ES-I3 (cell line): ENCODE measurements at regions not wholly inside any gene's neighbourhood (a gene's known extent, or its start where the extent isn't known, plus 50 kb on each side); places are given as distances from the start of the nearest gene placed in this dataset.

Experiments
- H3K36me3 ChIP-seq: 2 replicates; pipeline ENCODE4 v1.6.1; 2013; ENCODE audit warnings: mild to moderate bottlenecking, low read length, control low read depth, moderate library complexity; ENCODE audit not compliant: insufficient read depth
- H3K4me1 ChIP-seq: 2 replicates; pipeline ENCODE4 v1.6.1; 2013; ENCODE audit warnings: mild to moderate bottlenecking, control low read depth, low read length; ENCODE audit not compliant: insufficient read depth
- H3K9ac ChIP-seq: 2 replicates; pipeline ENCODE4 v1.6.1; 2013; ENCODE audit warnings: low read depth, mild to moderate bottlenecking, low read length, moderate library complexity
- H3K9me3 ChIP-seq: 2 replicates; pipeline ENCODE4 v1.6.1; 2013; ENCODE audit warnings: mild to moderate bottlenecking, low read length, moderate library complexity; ENCODE audit not compliant: control insufficient read depth, insufficient read depth

DNA sequence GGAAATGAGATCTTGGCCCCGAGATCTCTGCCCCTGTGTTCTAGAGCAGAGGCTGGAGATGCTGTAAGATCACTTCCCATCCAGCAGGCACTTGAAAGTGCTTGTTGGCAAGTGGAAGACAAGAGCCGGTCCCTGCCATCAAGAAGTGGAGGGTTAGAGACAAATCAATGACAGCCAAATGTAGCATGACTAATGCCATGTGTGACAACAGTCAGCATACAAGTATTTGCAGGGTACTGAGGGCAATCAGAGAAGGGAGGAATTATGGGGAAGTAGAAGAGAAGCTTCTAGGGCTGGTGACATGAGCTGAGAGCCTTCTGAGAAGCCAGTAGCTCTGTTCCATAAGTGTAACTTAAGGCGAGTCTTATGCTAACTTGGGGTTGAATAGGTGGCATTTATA lies 58.6 kb downstream of the TMEM17 start:
- no peaks in the 10 kb centered on the region for H3K4me1 ChIP-seq
- H3K36me3 ChIP-seq: no peaks in the 10 kb centered on the region
- no peak overlapping the region for H3K9ac ChIP-seq
- H3K9me3 ChIP-seq: no peaks in the 10 kb centered on the region; the same call in 1 of the 2 replicates

DNA sequence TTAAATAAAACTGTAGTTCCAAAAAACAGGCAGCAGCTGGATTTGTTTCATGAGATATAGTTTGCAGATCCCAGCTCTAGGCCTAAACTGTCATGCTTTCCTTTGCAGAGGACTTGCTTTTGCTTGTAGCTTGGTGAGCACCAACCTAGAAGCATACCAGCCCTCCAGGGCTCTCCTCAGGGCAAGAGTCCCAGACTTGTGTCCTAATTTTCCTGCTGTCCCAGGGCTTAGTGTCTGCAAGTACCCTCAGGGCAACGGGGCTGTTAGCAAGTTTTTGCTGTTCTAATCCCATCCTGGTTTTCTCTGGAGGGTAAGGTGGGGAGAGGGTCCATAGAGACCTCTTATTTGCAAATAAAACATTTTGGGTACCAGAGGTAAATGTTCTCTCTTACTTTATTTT lies 59.5 kb downstream of the TMEM17 start:
- no peaks in the 10 kb centered on the region; the same call in 1 of the 2 replicates for H3K9me3 ChIP-seq
- H3K36me3 ChIP-seq: no peaks in the 10 kb centered on the region

DNA sequence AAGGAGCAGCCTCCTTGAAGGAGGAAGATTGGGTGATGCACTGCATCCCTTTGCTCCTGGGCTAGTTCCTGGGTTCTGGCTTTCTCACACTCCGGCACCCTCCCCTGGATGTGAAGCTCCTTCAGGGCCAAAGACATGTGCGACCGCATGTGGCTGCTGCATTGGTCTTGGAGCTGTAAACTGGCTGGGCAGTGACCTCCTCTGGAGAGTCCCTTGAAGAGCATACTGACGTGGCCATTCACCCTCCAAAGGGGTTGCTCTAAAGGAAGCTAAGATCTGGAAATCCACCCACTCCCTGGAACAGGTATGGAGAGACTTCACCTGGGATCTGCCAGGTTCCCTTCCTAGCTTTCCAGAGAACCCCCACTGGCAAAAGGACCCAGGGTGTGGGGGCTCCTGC lies 62.1 kb downstream of the TMEM17 start:
- no peak overlapping the region for H3K9ac ChIP-seq
- H3K9me3 ChIP-seq: no peaks in the 10 kb centered on the region
- H3K36me3 ChIP-seq: no peaks in the 10 kb centered on the region
- H3K4me1 ChIP-seq: no peaks in the 10 kb centered on the region

More for the DNA sequence above, 59.5 kb downstream of the TMEM17 start:
- no peak overlapping the region for H3K9ac ChIP-seq
- H3K4me1 ChIP-seq: no peaks in the 10 kb centered on the region

DNA sequence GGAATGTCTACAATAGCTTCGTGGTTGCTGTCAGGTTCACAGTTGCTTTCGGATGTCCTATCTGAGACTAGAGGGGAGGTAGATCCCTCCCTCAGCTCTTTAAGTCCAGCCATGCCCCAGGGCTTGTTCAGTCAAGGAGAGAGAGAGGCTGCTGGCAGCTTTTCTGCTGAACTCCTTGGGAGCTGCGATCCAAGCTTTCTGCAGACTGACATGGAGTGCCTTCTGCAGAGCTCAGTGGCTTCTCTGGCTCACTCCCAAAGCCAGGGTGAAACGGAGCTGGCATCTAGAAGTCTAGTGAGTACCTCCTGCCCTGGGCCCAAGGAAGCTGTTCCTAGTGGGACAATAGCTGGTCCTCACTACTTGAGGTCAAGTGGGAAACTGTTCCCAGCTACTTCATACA lies 62.5 kb downstream of the TMEM17 start:
- no peak overlapping the region for H3K9ac ChIP-seq
- H3K4me1 ChIP-seq: no peaks in the 10 kb centered on the region
- H3K9me3 ChIP-seq: no peaks in the 10 kb centered on the region
- no peaks in the 10 kb centered on the region for H3K36me3 ChIP-seq

DNA sequence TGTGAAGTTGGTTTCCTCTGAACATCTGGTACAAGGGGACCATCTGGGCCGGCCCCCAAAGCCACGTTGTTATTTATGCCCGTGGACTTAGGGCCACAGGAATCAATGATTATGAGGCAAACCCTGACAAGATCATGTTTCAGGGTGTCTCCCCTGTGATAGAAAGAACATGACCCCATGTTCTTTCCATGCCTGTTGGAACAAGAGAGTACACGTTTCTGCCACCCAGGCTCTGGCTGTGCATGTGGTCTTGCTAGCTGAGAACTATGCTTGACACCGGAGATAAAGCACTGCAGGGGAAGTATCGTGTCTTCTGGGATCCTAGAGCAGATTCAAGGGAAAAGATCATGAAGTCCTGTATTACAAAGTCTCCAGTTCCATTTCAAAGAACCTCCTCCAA lies 64.2 kb downstream of the TMEM17 start:
- Histone ChIP-seq H3K4me1 (no peaks in the 10 kb centered on the region), H3K9ac (no peak overlapping the region), H3K36me3 (no peaks in the 10 kb centered on the region), H3K9me3 (no peaks in the 10 kb centered on the region)

DNA sequence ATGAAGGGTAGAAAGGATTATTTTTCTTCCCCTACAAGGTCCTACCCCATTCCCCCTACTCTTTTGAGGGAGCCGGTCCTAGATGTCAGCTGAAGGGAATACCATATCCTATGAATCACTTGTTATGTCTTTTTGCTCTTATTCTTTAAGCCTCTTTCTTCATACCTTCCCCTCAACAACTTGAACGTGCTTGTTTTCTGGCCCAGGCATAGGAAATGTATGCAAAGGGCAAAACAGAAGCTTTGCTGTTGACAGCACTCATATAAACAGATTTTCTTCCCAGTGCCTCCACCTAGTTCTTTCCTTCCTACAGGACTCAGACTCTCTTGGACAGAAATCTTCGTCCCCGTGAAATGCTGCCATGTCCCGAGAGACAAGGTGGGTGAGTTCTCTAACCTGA lies 64.6 kb downstream of the TMEM17 start:
- no peak overlapping the region for H3K9ac ChIP-seq
- H3K9me3 ChIP-seq: no peaks in the 10 kb centered on the region
- H3K36me3 ChIP-seq: no peaks in the 10 kb centered on the region
- no peaks in the 10 kb centered on the region for H3K4me1 ChIP-seq

DNA sequence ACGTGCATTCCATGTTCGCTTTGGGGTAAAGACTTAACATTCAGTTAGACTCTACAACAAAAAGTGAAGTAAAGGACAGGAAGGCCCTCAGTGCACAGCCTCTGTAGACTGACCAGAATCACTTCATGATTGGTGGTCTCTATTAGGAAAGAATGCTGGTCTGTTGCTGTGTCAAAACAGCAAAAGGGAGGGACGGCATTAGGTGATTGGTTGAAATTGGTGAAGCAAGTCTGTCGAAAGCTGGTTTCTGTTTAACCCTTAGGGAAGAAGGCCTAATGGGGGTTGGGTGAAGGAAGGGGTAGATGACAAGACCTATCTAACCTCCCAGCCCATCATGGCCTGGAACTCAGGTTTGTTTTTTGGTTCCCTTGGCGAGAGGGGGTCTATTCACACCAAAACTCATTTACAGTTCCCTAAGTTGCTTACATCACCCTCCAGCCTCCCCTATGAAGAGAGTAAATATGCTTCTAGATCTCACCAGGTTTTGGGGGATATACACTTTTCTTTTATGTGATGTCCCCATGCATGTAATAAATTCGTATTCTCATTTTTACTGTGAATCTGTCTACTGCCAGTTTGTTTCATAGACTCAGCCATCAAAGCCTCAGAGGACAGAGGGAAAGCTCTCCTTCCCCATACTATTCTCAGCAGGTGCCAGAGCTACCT lies 65.6 kb downstream of the TMEM17 start:
- H3K9me3 ChIP-seq: no peaks in the 10 kb centered on the region
- no peaks in the 10 kb centered on the region for H3K36me3 ChIP-seq
- no peak overlapping the region for H3K9ac ChIP-seq
- H3K4me1 ChIP-seq: no peaks in the 10 kb centered on the region

DNA sequence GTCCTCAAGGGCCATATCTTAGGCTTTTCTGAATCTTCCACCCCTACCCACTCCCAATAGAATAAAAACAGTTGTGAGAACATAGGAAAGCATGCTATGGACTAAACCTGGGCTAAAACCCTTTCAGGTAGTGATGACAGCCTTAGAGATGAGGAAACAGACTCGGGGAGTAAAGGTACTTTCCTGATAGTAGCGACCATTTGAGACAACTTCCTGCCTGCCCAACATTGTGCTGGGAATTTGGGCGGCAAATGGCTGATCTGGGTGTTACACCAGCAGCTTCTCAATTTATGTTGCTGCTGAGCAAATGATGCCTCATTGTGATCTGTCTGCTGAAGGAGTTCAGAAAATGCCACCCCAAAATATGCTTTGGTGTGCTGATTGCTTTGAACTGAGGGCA lies 66.6 kb downstream of the TMEM17 start:
- Histone ChIP-seq H3K9ac (no peak overlapping the region), H3K9me3 (no peaks in the 10 kb centered on the region), H3K36me3 (no peaks in the 10 kb centered on the region), H3K4me1 (no peaks in the 10 kb centered on the region)

DNA sequence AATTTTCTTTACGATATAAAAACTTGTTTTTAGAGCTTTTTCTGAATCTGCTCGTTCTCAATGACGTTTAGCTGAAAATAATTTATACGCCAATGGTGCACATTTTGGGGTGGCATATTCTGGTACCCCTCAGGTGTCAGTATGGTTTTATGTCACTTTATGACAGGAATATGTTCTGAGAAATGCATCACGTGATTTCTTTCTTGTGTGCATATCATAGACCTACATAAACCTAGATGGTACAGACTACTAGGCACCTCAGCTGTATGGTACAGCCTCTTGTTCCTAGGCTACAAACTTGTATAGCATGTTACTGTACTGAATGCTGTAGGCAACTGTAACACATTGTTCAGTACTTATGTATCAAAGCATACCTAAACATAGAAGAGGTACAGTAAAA lies 68.2 kb downstream of the TMEM17 start:
- Histone ChIP-seq H3K36me3 (no peaks in the 10 kb centered on the region), H3K9ac (no peak overlapping the region), H3K9me3 (no peaks in the 10 kb centered on the region), H3K4me1 (no peaks in the 10 kb centered on the region)

DNA sequence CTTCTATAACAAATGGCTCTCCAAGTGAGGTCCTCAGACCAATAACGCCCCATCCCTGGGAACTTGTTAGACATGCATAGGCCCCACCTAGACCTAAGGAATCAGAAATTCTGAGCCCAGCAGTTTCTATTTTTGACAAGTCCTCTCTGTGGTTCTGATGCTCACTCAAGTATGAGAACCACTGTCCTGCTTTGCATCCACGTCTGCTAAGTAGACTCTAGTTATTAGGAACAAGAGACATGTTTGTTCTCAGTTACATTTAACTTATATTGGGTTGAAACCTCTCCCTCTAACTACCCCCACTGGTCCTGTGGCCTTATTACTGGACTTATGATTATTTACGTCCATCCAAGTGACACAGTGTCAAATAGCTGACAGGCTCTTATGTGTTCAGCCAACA lies 70.3 kb downstream of the TMEM17 start:
- Histone ChIP-seq H3K9ac (no peak overlapping the region), H3K9me3 (no peaks in the 10 kb centered on the region), H3K4me1 (no peaks in the 10 kb centered on the region), H3K36me3 (no peaks in the 10 kb centered on the region)

DNA sequence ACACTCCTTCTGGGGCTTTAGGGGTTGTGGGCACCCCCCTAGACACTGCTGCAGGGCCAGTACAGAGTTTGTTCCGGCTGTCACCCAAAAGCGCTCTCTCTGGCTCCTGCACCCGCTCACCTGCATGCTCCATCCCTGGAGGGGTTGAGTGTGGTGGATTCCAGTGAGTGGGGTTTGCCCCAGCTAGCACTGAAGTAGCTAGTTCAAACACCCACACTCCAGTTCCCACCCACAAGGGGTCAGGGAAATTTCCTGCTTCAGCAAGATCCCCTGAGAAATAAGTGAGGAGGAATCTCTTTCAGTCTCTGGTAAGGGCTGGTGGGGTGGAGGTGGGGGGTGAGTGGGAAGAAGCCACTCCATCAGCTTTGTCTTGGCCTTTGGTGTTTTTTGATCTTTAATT lies 73.6 kb downstream of the TMEM17 start:
- Histone ChIP-seq H3K36me3 (no peaks in the 10 kb centered on the region), H3K4me1 (no peaks in the 10 kb centered on the region), H3K9me3 (no peaks in the 10 kb centered on the region), H3K9ac (no peak overlapping the region)

DNA sequence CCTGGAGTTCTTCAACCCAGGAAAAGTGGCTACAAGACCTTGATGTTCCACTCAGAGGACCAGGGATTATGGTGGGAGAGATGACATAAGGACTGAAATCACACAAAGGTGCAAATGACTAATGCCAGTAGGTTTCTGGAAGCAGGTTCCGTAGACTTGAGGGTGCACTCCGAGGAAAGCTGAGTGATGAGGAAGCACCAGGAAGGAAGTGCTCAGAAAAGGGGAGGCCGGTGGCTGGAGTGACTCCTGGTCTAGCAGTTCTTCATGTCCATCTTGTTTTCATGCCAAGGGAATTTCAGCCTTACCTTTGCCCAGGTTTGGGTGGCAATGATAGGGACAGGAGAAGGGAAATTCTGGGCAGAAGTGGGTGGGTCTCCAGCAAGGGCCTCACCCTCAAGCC lies 74.5 kb downstream of the TMEM17 start:
- Histone ChIP-seq H3K36me3 (no peaks in the 10 kb centered on the region), H3K9ac (no peak overlapping the region), H3K9me3 (no peaks in the 10 kb centered on the region), H3K4me1 (no peaks in the 10 kb centered on the region)

DNA sequence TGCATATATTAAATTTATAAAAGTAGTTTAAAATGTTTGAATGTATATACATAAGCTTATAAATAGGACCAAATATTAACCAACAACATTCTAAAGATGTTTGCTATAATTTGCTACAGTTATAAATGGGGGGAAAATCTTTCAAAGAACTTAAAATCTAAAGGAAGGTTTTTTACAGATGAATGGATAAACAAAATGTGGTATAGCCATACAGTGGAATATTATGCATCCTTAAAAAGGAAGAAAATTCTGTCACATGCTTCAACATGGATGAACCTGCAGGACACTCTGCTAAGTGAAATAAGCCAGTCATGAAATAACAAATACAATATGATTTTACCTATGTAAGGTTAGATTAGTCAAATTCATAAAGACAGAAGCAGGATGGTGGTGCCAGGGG lies 75.8 kb downstream of the TMEM17 start:
- no peaks in the 10 kb centered on the region for H3K36me3 ChIP-seq
- no peaks in the 10 kb centered on the region for H3K9me3 ChIP-seq
- H3K9ac ChIP-seq: no peak overlapping the region
- H3K4me1 ChIP-seq: no peaks in the 10 kb centered on the region

DNA sequence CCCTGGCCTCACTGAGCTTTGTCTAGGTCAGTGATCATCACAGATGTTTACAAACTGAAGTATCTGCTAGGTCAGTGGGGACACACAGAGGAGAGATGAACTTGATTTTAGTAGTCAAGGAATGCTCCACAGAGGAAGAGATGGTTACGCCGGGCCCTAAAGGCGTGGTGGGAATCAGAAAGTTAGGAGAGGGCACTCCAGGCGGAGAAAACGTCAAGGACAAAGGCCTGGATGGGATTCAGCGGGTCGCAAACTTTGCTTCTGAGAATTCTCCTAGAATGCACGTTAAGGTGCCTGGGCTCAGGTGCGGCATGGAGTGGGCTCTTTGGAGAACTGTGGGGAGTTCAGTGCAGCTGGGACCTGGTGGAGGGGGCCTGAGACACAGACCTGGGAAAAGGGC lies 78.8 kb downstream of the TMEM17 start:
- Histone ChIP-seq H3K9ac (no peak overlapping the region), H3K9me3 (no peaks in the 10 kb centered on the region)

DNA sequence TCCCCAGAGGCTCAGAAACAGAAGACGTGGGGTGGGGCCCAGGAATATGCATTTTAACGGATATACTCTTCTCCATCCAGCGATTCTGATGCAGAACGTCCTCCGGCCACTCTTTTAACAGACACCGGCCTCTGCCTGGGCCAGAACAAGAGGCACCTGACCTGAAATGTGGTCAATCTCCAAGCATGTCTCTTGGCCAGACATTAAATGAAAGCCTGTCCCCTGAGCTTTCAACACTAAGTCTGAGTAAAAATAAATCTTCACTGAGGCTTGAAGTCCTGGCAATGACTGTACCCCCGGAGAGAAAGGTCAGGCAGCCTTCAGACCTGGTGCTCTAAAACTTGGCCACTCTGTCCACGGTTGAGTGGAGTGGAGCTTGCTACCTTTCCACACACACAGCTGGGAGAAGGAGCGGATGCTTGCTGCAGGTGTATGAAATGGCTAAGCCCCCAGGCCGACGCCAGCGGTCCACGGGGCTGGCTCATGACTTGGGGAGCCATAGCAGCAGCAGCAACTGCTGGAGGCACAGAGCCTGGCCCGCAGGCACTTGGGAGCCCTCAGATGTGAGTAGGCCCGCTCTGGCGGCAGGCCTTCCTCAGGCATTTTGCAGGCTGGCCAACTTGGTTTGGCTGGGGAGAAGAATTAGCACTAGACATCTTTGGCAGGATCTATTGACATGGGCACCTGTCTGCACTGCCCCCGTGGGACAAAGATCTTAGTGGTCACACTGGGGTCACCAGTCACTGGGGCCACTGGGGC lies 79.7 kb downstream of the TMEM17 start:
- no peaks in the 10 kb centered on the region for H3K36me3 ChIP-seq
- H3K9ac ChIP-seq: no peak overlapping the region
- no peaks in the 10 kb centered on the region for H3K4me1 ChIP-seq
- no peaks in the 10 kb centered on the region for H3K9me3 ChIP-seq

More for the DNA sequence above, 78.8 kb downstream of the TMEM17 start:
- Histone ChIP-seq H3K4me1 (no peaks in the 10 kb centered on the region), H3K36me3 (no peaks in the 10 kb centered on the region)
